Type B pancreatic cell (in vitro differentiated cells): ENCODE measurements at regions not wholly inside any gene's neighbourhood (a gene's known extent, or its start where the extent isn't known, plus 50 kb on each side); places are given as distances from the start of the nearest gene placed in this dataset.

ENCODE experiments used
- DNase-seq: peaks from one replicate; pipeline ENCODE4 v3.0.0; 2021; ENCODE audit warnings: mixed read lengths; ENCODE audit not compliant: unreplicated experiment; ENCODE audit errors: extremely low spot score
- H3K27ac Mint-ChIP-seq: 2 replicates; pipeline ENCODE4 v1.8.0; 2021; ENCODE audit warnings: mild to moderate bottlenecking, mixed read lengths
- H3K27me3 Mint-ChIP-seq: 2 replicates; pipeline ENCODE4 v1.8.0; 2021; ENCODE audit warnings: mixed read lengths
- H3K36me3 Mint-ChIP-seq: 2 replicates; pipeline ENCODE4 v1.8.0; 2021; ENCODE audit warnings: mixed read lengths
- H3K4me1 Mint-ChIP-seq: one replicate; pipeline ENCODE4 v1.8.0; 2021; ENCODE audit warnings: mixed read lengths; ENCODE audit not compliant: unreplicated experiment
- H3K4me3 Mint-ChIP-seq: 2 replicates; pipeline ENCODE4 v1.8.0; 2021; ENCODE audit warnings: mild to moderate bottlenecking, mixed read lengths
- H3K9me3 Mint-ChIP-seq: 2 replicates; pipeline ENCODE4 v1.8.0; 2021; ENCODE audit warnings: mixed read lengths
- CTCF ChIP-seq: fragments of 200-600 bp; sonication (generic); conservative IDR thresholded peaks from 2 replicates; pipeline ENCODE4 v1.5.0; 2021; ENCODE audit warnings: antibody characterized with exemption, mild to moderate bottlenecking

- TF ChIP-seq CTCF = no peak
- Mint-ChIP-seq H3K27me3 (no peaks in the 10 kb centered on the region), H3K27ac (no peak overlapping the region), H3K4me3 (no peak overlapping the region), H3K36me3 (no peaks in the 10 kb centered on the region), H3K9me3 (peaks cover 5% of the 10 kb centered on the region), H3K4me1 (no peaks in the 10 kb centered on the region)
- no peak for DNase-seq
Measured at GRCh38 chr9:95644377-95644776, 127.6 kb upstream of the PTCH1 start.

- peaks cover 5% of the 10 kb centered on the region for H3K9me3 Mint-ChIP-seq
- no peaks in the 10 kb centered on the region for H3K4me1 Mint-ChIP-seq
- no peak for DNase-seq
- no peak overlapping the region for H3K27ac Mint-ChIP-seq
- H3K36me3 Mint-ChIP-seq = no peaks in the 10 kb centered on the region
- H3K27me3 Mint-ChIP-seq = no peaks in the 10 kb centered on the region
- no peak for TF ChIP-seq CTCF
- no peak overlapping the region for H3K4me3 Mint-ChIP-seq
Measured at GRCh38 chr9:95643619-95644018, 126.8 kb upstream of the PTCH1 start.

- Mint-ChIP-seq H3K27me3 (no peaks in the 10 kb centered on the region), H3K9me3 (peaks cover 5% of the 10 kb centered on the region), H3K4me3 (no peak overlapping the region), H3K4me1 (peaks cover 1% of the 10 kb centered on the region), H3K27ac (no peak overlapping the region), H3K36me3 (no peaks in the 10 kb centered on the region)
- no peak for TF ChIP-seq CTCF
- DNase-seq = no peak
Measured at GRCh38 chr9:95642189-95642588, 125.4 kb upstream of the PTCH1 start.

DNA sequence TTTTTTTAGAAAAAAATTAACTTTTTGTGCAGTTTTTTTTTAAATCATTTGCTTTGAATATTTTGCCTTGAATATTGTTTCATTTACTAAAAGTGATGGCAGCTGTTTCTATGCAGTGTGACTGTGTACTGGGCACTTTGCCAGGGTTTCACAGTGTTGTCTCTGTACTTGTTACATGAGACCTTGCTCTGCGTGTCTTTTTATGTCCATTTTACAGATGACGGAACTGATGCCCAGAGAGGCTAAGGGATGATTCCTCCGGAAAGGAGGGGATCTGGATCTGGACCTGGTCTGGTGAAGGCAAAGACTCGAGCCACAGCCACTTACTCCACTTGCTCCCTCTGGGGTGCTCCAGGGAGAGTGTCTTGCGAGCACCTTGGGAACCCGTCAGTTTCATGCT is 124.8 kb upstream of the PTCH1 start:
- Mint-ChIP-seq H3K27ac (no peak overlapping the region), H3K27me3 (no peaks in the 10 kb centered on the region)

GRCh38 chr9:95640336-95640735 is 123.6 kb upstream of the PTCH1 start:
- H3K27me3 Mint-ChIP-seq = no peaks in the 10 kb centered on the region
- TF ChIP-seq CTCF = no peak
- H3K4me3 Mint-ChIP-seq = no peak overlapping the region
- H3K4me1 Mint-ChIP-seq = peaks cover 7% of the 10 kb centered on the region
- H3K36me3 Mint-ChIP-seq = no peaks in the 10 kb centered on the region
- no peak for DNase-seq
- H3K9me3 Mint-ChIP-seq = peaks cover 5% of the 10 kb centered on the region
- H3K27ac Mint-ChIP-seq = no peak overlapping the region

More for the DNA sequence above, 124.8 kb upstream of the PTCH1 start:
- peaks cover 5% of the 10 kb centered on the region for H3K9me3 Mint-ChIP-seq
- DNase-seq = no peak
- H3K4me3 Mint-ChIP-seq = no peak overlapping the region
- H3K4me1 Mint-ChIP-seq = peaks cover 7% of the 10 kb centered on the region
- H3K36me3 Mint-ChIP-seq = no peaks in the 10 kb centered on the region
- TF ChIP-seq CTCF = no peak

DNA sequence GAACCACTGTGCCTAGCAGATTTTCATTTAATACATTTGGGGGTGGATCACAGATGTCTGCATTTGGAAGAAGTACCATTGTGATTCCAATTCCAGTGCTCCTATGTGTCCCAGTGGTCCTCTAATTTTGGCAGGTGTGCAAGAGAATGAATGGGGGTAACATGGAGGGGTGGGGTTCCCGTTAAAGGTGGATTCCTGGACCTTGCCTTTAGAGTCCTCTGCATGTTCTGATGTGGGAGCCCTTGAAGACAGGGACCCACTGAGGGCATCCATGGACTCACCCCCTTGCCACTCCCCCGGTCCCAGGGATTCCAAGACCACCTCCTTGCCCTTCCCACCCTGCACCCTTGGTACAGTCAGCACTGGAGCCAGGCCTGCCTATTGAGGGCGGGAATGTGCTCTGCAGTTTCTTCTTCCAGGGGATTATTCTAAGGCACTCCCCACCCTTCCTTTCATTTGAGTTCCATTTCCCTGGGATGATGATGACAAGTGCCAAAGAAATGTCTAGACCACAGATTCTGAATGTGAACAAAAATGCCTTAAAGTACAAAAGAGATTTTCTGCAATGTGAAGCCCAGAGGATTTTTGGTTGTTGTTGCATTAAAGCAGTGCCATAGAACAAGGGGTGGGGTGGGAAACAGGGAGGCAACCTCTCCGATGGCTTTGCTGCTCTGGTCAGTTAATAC is 119.4 kb upstream of the PTCH1 start:
- no peak overlapping the region for H3K4me3 Mint-ChIP-seq
- H3K4me1 Mint-ChIP-seq = peaks cover 20% of the 10 kb centered on the region
- H3K27me3 Mint-ChIP-seq = peaks cover 3% of the 10 kb centered on the region
- H3K27ac Mint-ChIP-seq = no peak overlapping the region
- no peaks in the 10 kb centered on the region for H3K36me3 Mint-ChIP-seq
- DNase-seq = no peak
- TF ChIP-seq CTCF = no peak
- peaks cover 5% of the 10 kb centered on the region for H3K9me3 Mint-ChIP-seq
